Panc1 (cell line): ENCODE measurements at regions not wholly inside any gene's neighbourhood (a gene's known extent, or its start where the extent isn't known, plus 50 kb on each side); places are given as distances from the start of the nearest gene placed in this dataset.

Experiments used
- CTCF ChIP-seq: fragments of 450-650 bp; IDR thresholded peaks from 2 replicates; pipeline ENCODE4 v1.5.1; 2017; ENCODE audit warnings: mild to moderate bottlenecking
- POLR2AphosphoS5 ChIP-seq: IDR thresholded peaks from 2 replicates; pipeline ENCODE4 v1.6.1; 2012; ENCODE audit warnings: mild to moderate bottlenecking, low read depth, low read length, moderate library complexity
- REST ChIP-seq, 2 experiments: IDR thresholded peaks; 2 replicates each; pipeline ENCODE4 v1.6.1; 2011 to 2012; ENCODE audit warnings: low read depth in 2 of 2, control low read depth in 1 of 2, low read length in 1 of 2, mild to moderate bottlenecking in 1 of 2, moderate library complexity in 1 of 2; ENCODE audit not compliant: insufficient read depth in 1 of 2
- SIN3A ChIP-seq: IDR thresholded peaks from 2 replicates; pipeline ENCODE4 v1.6.1; 2012; ENCODE audit warnings: low read depth, mild to moderate bottlenecking, low read length, moderate library complexity, borderline replicate concordance; ENCODE audit not compliant: insufficient read depth
- TCF7L2 ChIP-seq: IDR thresholded peaks from 2 replicates; pipeline ENCODE4 v1.6.1; 2011; ENCODE audit warnings: mild to moderate bottlenecking, low read depth, low read length, inconsistent platforms

- TF ChIP-seq CTCF (no peak), REST (IDR thresholded peaks at IDR 0.05; ENCODE audit: insufficient read depth in 1 of 2, low read depth in 2 of 2, low read length in 1 of 2) (no peak), POLR2AphosphoS5 (no peak), TCF7L2 (no peak), SIN3A (no peak)
Measured at GRCh38 chr7:25572423-25572822, 344.1 kb upstream of the NPVF start.
